SK-N-SH (cell line): ENCODE measurements at regions not wholly inside any gene's neighbourhood (a gene's known extent, or its start where the extent isn't known, plus 50 kb on each side); places are given as distances from the start of the nearest gene placed in this dataset.

Experiments used
- CTCF ChIP-seq: fragments of 200-600 bp; sonication (generic); IDR thresholded peaks from 2 replicates; pipeline ENCODE4 v1.6.1; 2017; ENCODE audit warnings: antibody characterized with exemption, mild to moderate bottlenecking, moderate library complexity
- ELF1 ChIP-seq: IDR thresholded peaks from 2 replicates; pipeline ENCODE4 v1.4.0; 2012
- EP300 ChIP-seq, 2 experiments: IDR thresholded peaks; 2 replicates each; pipeline versions ENCODE4 v1.4.0 to v1.6.1; 2012; ENCODE audit warnings: borderline replicate concordance in 1 of 2, low read depth in 1 of 2, low read length in 1 of 2
- JUND ChIP-seq: IDR thresholded peaks from 2 replicates; pipeline ENCODE4 v1.4.0; 2012
- MAX ChIP-seq: IDR thresholded peaks from 2 replicates; pipeline ENCODE4 v1.4.0; 2012; ENCODE audit warnings: low read depth
- POLR2AphosphoS5 ChIP-seq: IDR thresholded peaks from 2 replicates; pipeline ENCODE4 v1.6.1; 2012; ENCODE audit warnings: low read depth, low read length
- RCOR1 ChIP-seq: fragments of 150-350 bp; IDR thresholded peaks from 2 replicates; pipeline ENCODE4 v1.6.1; 2017; ENCODE audit warnings: antibody characterized with exemption, low read length
- RFX5 ChIP-seq: IDR thresholded peaks from 2 replicates; pipeline ENCODE4 v1.6.1; 2012; ENCODE audit warnings: mild to moderate bottlenecking, improper control_type of control experiment, low read length
- SIN3A ChIP-seq: IDR thresholded peaks from 2 replicates; pipeline ENCODE4 v1.6.1; 2012; ENCODE audit warnings: low read depth, mild to moderate bottlenecking, low read length, moderate library complexity, borderline replicate concordance
- TCF12 ChIP-seq: IDR thresholded peaks from 2 replicates; pipeline ENCODE4 v1.4.0; 2012
- USF2 ChIP-seq: fragments of 150-350 bp; IDR thresholded peaks from 2 replicates; pipeline ENCODE4 v1.6.1; 2017; ENCODE audit warnings: antibody characterized with exemption, low read length, low read depth, borderline replicate concordance

GRCh38 chr4:174080361-174080760 lies 203.1 kb downstream of the FBXO8 start:
- no peak for TF ChIP-seq EP300 (IDR thresholded peaks at IDR 0.05; ENCODE audit: borderline replicate concordance in 1 of 2, low read depth in 1 of 2, low read length in 1 of 2)
- TF ChIP-seq CTCF, result no peak
- TF ChIP-seq RFX5, result no peak
- no peak for TF ChIP-seq USF2
- TF ChIP-seq JUND, result no peak
- TF ChIP-seq ELF1, result no peak
- no peak for TF ChIP-seq POLR2AphosphoS5
- no peak for TF ChIP-seq MAX
- no peak for TF ChIP-seq SIN3A
- TF ChIP-seq RCOR1, result no peak
- no peak for TF ChIP-seq TCF12
